Hypothalamus (tissue), 51 donors: ENCODE measurements at regions not wholly inside any gene's neighbourhood (a gene's known extent, or its start where the extent isn't known, plus 50 kb on each side); places are given as distances from the start of the nearest gene placed in this dataset.

Experiments used
- DNase-seq, 51 donors: peaks; one replicate each; lab custom pipeline; 2025; lab: John Stamatoyannopoulos, UW

GRCh38 chr6:114404339-114404955 lies 61.6 kb upstream of the HS3ST5 start:
- DNase-seq = no peak

GRCh38 chr6:114403858-114404257 lies 61.0 kb upstream of the HS3ST5 start:
- no peak for DNase-seq

GRCh38 chr6:114398481-114398880 lies 55.7 kb upstream of the HS3ST5 start:
- no peak for DNase-seq
